ENCODE measurements at regions not wholly inside any gene's neighbourhood (a gene's known extent, or its start where the extent isn't known, plus 50 kb on each side); places are given as distances from the start of the nearest gene placed in this dataset.

DNA sequence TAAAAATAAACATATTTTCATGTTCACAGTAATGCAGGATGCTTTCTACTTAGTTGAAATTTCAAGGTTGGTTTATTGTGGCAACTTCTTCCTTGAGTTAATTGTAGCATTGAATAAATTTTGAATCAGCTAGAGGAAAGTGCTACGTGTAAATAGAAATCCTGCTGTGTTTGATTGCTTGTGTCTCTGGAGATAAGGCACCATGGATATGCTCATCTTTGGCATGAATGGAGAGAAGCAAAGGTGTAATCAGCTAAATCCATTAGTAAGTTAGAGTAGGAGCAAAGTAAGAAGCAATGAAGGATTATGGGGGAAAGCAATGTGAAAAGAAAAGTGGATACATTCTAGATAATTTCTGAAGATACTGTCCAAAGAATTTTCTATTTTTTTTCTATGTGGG is 331.1 kb downstream of the PTPRC start:
- H3K27ac ChIP-seq (ENCODE audit: low read length) = no peak overlapping the region
- no peaks in the 10 kb centered on the region for H3K27me3 ChIP-seq (ENCODE audit: control insufficient read depth in 1 of 2, insufficient read depth in 2 of 2, low read length in 2 of 2)
- no peaks in the 10 kb centered on the region for H3K4me1 ChIP-seq (ENCODE audit: control insufficient read depth, insufficient read depth, low read length)
- H3K36me3 ChIP-seq (ENCODE audit: control insufficient read depth in 2 of 2, insufficient read depth in 2 of 2, low read length in 2 of 2) = no peaks in the 10 kb centered on the region
- no peak overlapping the region for H3K9ac ChIP-seq (ENCODE audit: low read length in 2 of 2)
- no peak overlapping the region for H3K4me3 ChIP-seq (ENCODE audit: low read length in 2 of 2)
- H3K9me3 ChIP-seq (ENCODE audit: control insufficient read depth in 2 of 2, low read length in 2 of 2) = peaks cover 0 to 2% of the 10 kb centered on the region in 2 donors

DNA sequence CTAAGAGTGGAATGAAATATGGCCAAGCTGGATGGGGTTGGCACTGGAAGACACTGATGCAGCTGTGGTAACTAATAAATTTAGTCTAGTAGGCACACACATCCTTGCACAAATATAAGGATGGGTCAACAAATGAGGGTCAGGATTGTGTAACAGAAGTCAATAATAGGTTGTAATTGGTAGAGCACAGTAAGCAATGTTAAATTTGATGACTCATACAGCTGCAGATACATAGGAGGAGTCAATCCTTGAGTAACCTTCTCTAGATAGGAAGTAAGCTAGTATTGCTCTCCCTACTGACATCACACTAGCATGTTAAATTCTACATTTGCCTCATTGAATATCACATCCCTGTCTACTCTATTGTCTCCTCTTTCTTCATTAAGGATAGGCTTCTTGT is 332.1 kb downstream of the PTPRC start:
- no peaks in the 10 kb centered on the region for H3K27me3 ChIP-seq (ENCODE audit: control insufficient read depth in 1 of 2, insufficient read depth in 2 of 2, low read length in 2 of 2)
- H3K9ac ChIP-seq (ENCODE audit: low read length in 2 of 2) = no peak overlapping the region
- no peaks in the 10 kb centered on the region for H3K4me1 ChIP-seq (ENCODE audit: control insufficient read depth, insufficient read depth, low read length)
- no peaks in the 10 kb centered on the region for H3K9me3 ChIP-seq (ENCODE audit: control insufficient read depth in 2 of 2, low read length in 2 of 2)
- H3K27ac ChIP-seq (ENCODE audit: low read length) = no peak overlapping the region
- no peak overlapping the region for H3K4me3 ChIP-seq (ENCODE audit: low read length in 2 of 2)
- H3K36me3 ChIP-seq (ENCODE audit: control insufficient read depth in 2 of 2, insufficient read depth in 2 of 2, low read length in 2 of 2) = no peaks in the 10 kb centered on the region

DNA sequence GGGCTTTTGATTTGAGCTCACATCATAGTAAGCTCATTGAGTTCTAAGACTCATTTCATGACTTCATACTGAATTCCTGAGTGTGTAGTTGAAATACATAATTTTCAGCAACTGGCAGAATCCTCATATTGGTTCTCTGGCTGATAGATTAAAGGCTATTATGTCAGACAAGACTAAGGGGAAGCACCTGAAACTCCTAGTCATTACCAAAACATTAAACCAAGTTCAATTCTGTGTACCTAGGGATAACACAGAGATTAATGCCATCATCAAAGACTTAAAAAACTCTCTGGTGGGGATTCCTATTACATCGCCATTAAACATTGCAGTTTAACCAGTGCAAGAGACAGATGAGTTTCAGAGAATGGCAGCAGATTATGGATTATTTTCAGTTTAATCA is 339.1 kb downstream of the PTPRC start:
- Histone ChIP-seq H3K9ac (ENCODE audit: low read length in 2 of 2) (no peak overlapping the region), H3K27ac (ENCODE audit: low read length) (no peak overlapping the region), H3K27me3 (ENCODE audit: control insufficient read depth in 1 of 2, insufficient read depth in 2 of 2, low read length in 2 of 2) (no peaks in the 10 kb centered on the region), H3K4me3 (ENCODE audit: low read length in 2 of 2) (no peak overlapping the region), H3K36me3 (ENCODE audit: control insufficient read depth in 2 of 2, insufficient read depth in 2 of 2, low read length in 2 of 2) (no peaks in the 10 kb centered on the region), H3K4me1 (ENCODE audit: control insufficient read depth, insufficient read depth, low read length) (no peaks in the 10 kb centered on the region), H3K9me3 (ENCODE audit: control insufficient read depth in 2 of 2, low read length in 2 of 2) (no peaks in the 10 kb centered on the region)

DNA sequence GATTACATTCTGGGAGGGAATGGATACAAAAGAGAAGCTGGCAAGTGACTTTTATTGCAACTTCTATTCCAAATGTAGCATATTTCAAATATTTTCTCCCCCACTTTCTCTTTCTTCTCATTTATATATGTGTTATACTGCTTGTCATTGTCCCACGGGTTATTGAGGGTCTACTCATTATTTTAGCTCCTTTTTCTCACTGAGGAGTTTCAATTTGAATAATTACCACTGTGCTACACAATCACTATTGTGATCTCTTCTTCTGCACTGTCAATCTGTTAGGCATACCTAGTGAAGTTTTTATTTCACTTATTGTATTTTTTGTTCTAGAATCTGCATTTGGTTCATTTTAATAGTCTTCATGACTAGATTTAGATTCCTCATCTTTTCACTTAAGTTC is 339.7 kb downstream of the PTPRC start:
- Histone ChIP-seq H3K27me3 (ENCODE audit: control insufficient read depth in 1 of 2, insufficient read depth in 2 of 2, low read length in 2 of 2) (no peaks in the 10 kb centered on the region), H3K9me3 (ENCODE audit: control insufficient read depth in 2 of 2, low read length in 2 of 2) (no peaks in the 10 kb centered on the region), H3K27ac (ENCODE audit: low read length) (no peak overlapping the region), H3K36me3 (ENCODE audit: control insufficient read depth in 2 of 2, insufficient read depth in 2 of 2, low read length in 2 of 2) (no peaks in the 10 kb centered on the region), H3K4me1 (ENCODE audit: control insufficient read depth, insufficient read depth, low read length) (no peaks in the 10 kb centered on the region), H3K9ac (ENCODE audit: low read length in 2 of 2) (no peak overlapping the region), H3K4me3 (ENCODE audit: low read length in 2 of 2) (no peak overlapping the region)

DNA sequence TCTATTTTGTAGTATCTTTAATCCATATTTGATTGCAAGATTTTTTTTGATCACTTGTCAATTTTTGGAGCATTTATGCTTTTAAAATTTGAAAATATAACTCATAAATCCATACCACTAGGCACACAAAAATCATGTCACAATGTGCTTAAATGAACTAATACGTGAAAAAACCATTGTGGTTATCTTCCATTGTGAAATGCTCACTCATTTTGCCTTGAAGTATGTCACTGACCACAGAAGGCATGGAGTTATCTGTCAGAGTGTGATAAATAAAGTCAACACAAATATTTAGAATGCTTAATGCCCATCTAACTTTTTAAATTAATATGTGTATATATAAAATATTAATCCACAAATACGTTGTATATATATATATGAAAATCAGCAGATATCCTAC is 347.2 kb downstream of the PTPRC start:
- H3K4me3 ChIP-seq (ENCODE audit: low read length in 2 of 2) = no peak overlapping the region
- H3K9ac ChIP-seq (ENCODE audit: low read length in 2 of 2) = no peak overlapping the region
- H3K9me3 ChIP-seq (ENCODE audit: control insufficient read depth in 2 of 2, low read length in 2 of 2) = no peaks in the 10 kb centered on the region
- H3K27me3 ChIP-seq (ENCODE audit: control insufficient read depth in 1 of 2, insufficient read depth in 2 of 2, low read length in 2 of 2) = no peaks in the 10 kb centered on the region
- no peaks in the 10 kb centered on the region for H3K36me3 ChIP-seq (ENCODE audit: control insufficient read depth in 2 of 2, insufficient read depth in 2 of 2, low read length in 2 of 2)
- no peaks in the 10 kb centered on the region for H3K4me1 ChIP-seq (ENCODE audit: control insufficient read depth, insufficient read depth, low read length)
- no peak overlapping the region for H3K27ac ChIP-seq (ENCODE audit: low read length)

DNA sequence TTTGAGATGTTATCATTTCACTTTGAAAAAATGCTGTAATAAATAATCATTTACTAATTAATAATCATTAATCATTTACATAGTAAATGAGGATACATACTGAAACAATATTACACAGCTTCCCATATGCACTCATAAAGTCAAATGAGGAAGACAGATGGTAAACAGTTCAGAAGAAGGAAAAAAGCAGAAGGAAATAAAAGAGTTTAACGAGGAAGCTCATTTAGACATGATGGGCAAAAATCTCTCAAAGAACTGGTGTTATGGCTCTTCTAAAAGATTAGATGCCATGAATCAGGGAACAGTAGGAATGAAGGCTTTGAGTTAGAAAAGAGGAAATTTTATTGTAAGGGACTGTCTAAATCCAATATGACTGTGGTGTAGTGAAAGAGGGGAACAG is 347.6 kb downstream of the PTPRC start:
- Histone ChIP-seq H3K4me3 (ENCODE audit: low read length in 2 of 2) (no peak overlapping the region), H3K9me3 (ENCODE audit: control insufficient read depth in 2 of 2, low read length in 2 of 2) (no peaks in the 10 kb centered on the region), H3K27me3 (ENCODE audit: control insufficient read depth in 1 of 2, insufficient read depth in 2 of 2, low read length in 2 of 2) (no peaks in the 10 kb centered on the region), H3K36me3 (ENCODE audit: control insufficient read depth in 2 of 2, insufficient read depth in 2 of 2, low read length in 2 of 2) (no peaks in the 10 kb centered on the region), H3K4me1 (ENCODE audit: control insufficient read depth, insufficient read depth, low read length) (no peaks in the 10 kb centered on the region), H3K9ac (ENCODE audit: low read length in 2 of 2) (no peak overlapping the region), H3K27ac (ENCODE audit: low read length) (no peak overlapping the region)

DNA sequence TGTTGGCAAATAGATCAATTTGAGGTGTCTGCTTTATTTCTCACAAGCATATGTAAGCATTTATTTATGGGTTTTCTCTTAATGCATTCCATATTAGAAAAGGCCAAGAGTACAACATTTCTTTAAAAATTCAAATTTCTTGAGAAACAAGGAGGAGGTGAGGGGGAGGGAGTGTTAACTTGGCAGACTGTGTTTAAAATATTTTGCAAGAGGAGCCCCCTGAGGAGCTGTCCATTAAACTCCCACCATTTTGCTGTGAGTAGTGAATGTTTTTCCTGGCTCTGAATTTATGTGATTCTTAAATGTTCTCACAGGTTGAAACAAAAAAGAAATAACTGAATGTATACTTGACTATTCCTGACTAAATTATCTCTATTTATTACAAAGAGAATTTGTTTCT is 363.8 kb downstream of the PTPRC start:
- Histone ChIP-seq H3K27ac (ENCODE audit: low read length) (no peak overlapping the region), H3K27me3 (ENCODE audit: control insufficient read depth in 1 of 2, insufficient read depth in 2 of 2, low read length in 2 of 2) (no peaks in the 10 kb centered on the region), H3K9me3 (ENCODE audit: control insufficient read depth in 2 of 2, low read length in 2 of 2) (no peaks in the 10 kb centered on the region), H3K4me1 (ENCODE audit: control insufficient read depth, insufficient read depth, low read length) (no peaks in the 10 kb centered on the region), H3K9ac (ENCODE audit: low read length in 2 of 2) (no peak overlapping the region), H3K36me3 (ENCODE audit: control insufficient read depth in 2 of 2, insufficient read depth in 2 of 2, low read length in 2 of 2) (no peaks in the 10 kb centered on the region), H3K4me3 (ENCODE audit: low read length in 2 of 2) (no peak overlapping the region)

DNA sequence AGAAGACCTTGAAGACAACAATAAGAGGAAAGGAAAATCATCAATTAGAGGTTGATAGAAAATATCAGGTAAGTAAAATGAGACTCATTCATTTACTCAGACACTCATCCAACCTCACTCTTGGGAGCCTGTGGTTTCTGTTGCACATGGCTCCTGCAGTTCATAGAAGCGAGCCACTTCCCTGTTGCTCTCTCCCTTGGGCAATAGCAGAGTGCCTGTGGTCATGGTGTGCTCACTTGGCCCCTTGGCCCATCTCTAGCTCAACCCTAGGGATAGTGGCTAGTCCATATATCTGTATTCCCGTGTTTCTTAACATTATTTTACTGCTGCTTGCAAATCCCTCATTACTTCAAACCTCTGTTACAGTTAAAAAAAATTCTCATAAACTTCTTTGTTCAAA is 368.6 kb downstream of the PTPRC start:
- Histone ChIP-seq H3K36me3 (ENCODE audit: control insufficient read depth in 2 of 2, insufficient read depth in 2 of 2, low read length in 2 of 2) (no peaks in the 10 kb centered on the region), H3K27ac (ENCODE audit: low read length) (no peak overlapping the region), H3K27me3 (ENCODE audit: control insufficient read depth in 1 of 2, insufficient read depth in 2 of 2, low read length in 2 of 2) (no peaks in the 10 kb centered on the region), H3K9me3 (ENCODE audit: control insufficient read depth in 2 of 2, low read length in 2 of 2) (no peaks in the 10 kb centered on the region), H3K4me1 (ENCODE audit: control insufficient read depth, insufficient read depth, low read length) (no peaks in the 10 kb centered on the region), H3K4me3 (ENCODE audit: low read length in 2 of 2) (no peak overlapping the region), H3K9ac (ENCODE audit: low read length in 2 of 2) (no peak overlapping the region)

DNA sequence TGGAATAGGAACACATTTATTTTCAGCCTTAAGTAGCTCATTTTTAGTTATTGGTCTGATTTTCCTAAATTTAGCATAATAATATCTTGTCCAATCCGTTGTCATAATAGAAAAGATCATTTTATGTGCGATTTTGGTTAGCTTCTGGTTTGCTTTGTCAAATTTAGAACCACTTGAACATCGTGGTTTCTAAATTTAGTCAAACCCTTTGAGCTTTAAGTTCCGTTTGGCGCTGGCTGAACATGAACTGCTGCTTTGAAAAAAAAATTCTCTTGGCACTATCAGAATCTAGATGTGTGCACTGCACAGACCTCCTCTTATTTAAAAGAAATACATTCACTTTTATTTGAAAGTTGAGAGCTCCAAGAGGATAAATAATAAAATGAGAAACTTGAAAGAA is 370.6 kb downstream of the PTPRC start:
- Histone ChIP-seq H3K36me3 (ENCODE audit: control insufficient read depth in 2 of 2, insufficient read depth in 2 of 2, low read length in 2 of 2) (no peaks in the 10 kb centered on the region), H3K9me3 (ENCODE audit: control insufficient read depth in 2 of 2, low read length in 2 of 2) (no peaks in the 10 kb centered on the region), H3K27me3 (ENCODE audit: control insufficient read depth in 1 of 2, insufficient read depth in 2 of 2, low read length in 2 of 2) (no peaks in the 10 kb centered on the region), H3K27ac (ENCODE audit: low read length) (no peak overlapping the region), H3K9ac (ENCODE audit: low read length in 2 of 2) (no peak overlapping the region), H3K4me1 (ENCODE audit: control insufficient read depth, insufficient read depth, low read length) (no peaks in the 10 kb centered on the region), H3K4me3 (ENCODE audit: low read length in 2 of 2) (peak overlapping the region in 1 of 2 donors; percentile 27)

DNA sequence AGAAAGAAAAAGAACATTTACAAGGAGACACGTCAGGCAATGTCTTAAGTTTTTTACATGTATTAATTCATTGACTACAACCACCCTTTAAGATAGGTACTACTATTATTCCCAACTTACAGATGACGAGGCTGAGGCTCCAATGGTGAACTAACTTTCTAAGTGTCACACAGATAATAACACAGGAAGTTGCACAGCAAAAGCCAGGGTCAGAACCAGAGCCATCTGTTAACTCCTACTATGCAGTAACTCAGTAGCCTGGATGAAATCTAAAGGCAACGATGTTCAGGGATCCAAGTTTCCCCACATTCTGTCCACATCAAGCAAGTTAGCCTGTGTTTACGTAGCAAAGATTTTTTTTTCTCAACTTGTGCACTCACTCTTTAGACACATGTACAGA is 371.7 kb downstream of the PTPRC start:
- H3K4me1 ChIP-seq (ENCODE audit: control insufficient read depth, insufficient read depth, low read length) = no peaks in the 10 kb centered on the region
- no peaks in the 10 kb centered on the region for H3K36me3 ChIP-seq (ENCODE audit: control insufficient read depth in 2 of 2, insufficient read depth in 2 of 2, low read length in 2 of 2)
- no peak overlapping the region for H3K27ac ChIP-seq (ENCODE audit: low read length)
- no peaks in the 10 kb centered on the region for H3K9me3 ChIP-seq (ENCODE audit: control insufficient read depth in 2 of 2, low read length in 2 of 2)
- H3K9ac ChIP-seq (ENCODE audit: low read length in 2 of 2) = no peak overlapping the region
- no peaks in the 10 kb centered on the region for H3K27me3 ChIP-seq (ENCODE audit: control insufficient read depth in 1 of 2, insufficient read depth in 2 of 2, low read length in 2 of 2)
- no peak overlapping the region for H3K4me3 ChIP-seq (ENCODE audit: low read length in 2 of 2)

DNA sequence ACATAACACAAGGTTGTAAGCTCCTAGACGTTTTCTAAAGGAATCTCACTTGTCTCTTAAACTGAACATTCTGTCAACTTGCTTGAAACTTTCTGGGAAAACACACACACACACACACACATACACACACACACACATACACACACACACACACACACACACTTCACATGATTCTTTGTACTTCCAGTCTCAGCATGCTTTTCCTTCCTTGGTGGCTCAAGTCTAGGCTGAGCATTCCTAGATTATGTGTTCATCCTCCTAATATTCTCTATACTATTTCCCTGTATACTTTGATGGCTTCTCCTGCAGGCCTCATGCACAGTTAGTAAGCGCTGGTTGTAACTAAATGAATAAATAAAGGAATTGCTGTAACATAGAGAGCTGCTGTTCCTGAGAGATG is 372.1 kb downstream of the PTPRC start:
- no peak overlapping the region for H3K9ac ChIP-seq (ENCODE audit: low read length in 2 of 2)
- H3K4me3 ChIP-seq (ENCODE audit: low read length in 2 of 2) = no peak overlapping the region
- H3K27ac ChIP-seq (ENCODE audit: low read length) = no peak overlapping the region

DNA sequence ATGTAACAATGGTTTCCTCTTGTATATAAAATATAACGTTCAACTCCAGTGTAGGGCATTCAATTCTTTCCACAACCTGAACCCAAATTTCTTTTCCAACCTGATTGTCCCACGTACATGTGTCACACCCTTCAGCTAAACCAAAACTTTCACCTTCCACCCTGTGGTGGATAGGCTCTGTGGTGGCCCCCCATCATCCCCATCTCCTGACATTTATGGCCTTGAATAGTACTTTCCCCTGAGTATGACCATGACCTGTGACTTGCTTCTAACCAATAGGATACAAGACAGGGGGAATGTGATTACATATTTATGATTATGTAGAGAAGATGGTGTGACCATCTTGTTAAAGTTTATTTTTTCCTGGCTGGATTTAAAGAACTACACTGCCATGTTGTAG is 377.0 kb downstream of the PTPRC start:
- Histone ChIP-seq H3K27me3 (ENCODE audit: control insufficient read depth in 1 of 2, insufficient read depth in 2 of 2, low read length in 2 of 2) (no peaks in the 10 kb centered on the region), H3K4me1 (ENCODE audit: control insufficient read depth, insufficient read depth, low read length) (no peaks in the 10 kb centered on the region), H3K9ac (ENCODE audit: low read length in 2 of 2) (no peak overlapping the region), H3K27ac (ENCODE audit: low read length) (no peak overlapping the region), H3K36me3 (ENCODE audit: control insufficient read depth in 2 of 2, insufficient read depth in 2 of 2, low read length in 2 of 2) (no peaks in the 10 kb centered on the region), H3K4me3 (ENCODE audit: low read length in 2 of 2) (no peak overlapping the region), H3K9me3 (ENCODE audit: control insufficient read depth in 2 of 2, low read length in 2 of 2) (no peaks in the 10 kb centered on the region)

More for the DNA sequence above, 372.1 kb downstream of the PTPRC start:
- H3K4me1 ChIP-seq (ENCODE audit: control insufficient read depth, insufficient read depth, low read length) = no peaks in the 10 kb centered on the region
- H3K36me3 ChIP-seq (ENCODE audit: control insufficient read depth in 2 of 2, insufficient read depth in 2 of 2, low read length in 2 of 2) = no peaks in the 10 kb centered on the region
- H3K9me3 ChIP-seq (ENCODE audit: control insufficient read depth in 2 of 2, low read length in 2 of 2) = no peaks in the 10 kb centered on the region
- H3K27me3 ChIP-seq (ENCODE audit: control insufficient read depth in 1 of 2, insufficient read depth in 2 of 2, low read length in 2 of 2) = no peaks in the 10 kb centered on the region

Measured in stomach smooth muscle (tissue), 2 donors.